Stimulated activated CD4-positive, alpha-beta T cell treated with anti-CD3 and anti-CD28 coated beads, Interleukin-4, amount 100 ng/mL, for 48 hours (primary cell): ENCODE measurements at regions not wholly inside any gene's neighbourhood (a gene's known extent, or its start where the extent isn't known, plus 50 kb on each side); places are given as distances from the start of the nearest gene placed in this dataset.
"Not testable (repeated sequence)": the region's sequence is repeated elsewhere in the genome, so short reads cannot be mapped to it uniquely, and the experiment has no call there.

Experiments used
- DNase-seq, 2 donors: peaks; one replicate each; pipeline ENCODE4 v3.0.0-alpha.2; 2020; ENCODE audit warnings: low read depth in 2 of 2

DNA sequence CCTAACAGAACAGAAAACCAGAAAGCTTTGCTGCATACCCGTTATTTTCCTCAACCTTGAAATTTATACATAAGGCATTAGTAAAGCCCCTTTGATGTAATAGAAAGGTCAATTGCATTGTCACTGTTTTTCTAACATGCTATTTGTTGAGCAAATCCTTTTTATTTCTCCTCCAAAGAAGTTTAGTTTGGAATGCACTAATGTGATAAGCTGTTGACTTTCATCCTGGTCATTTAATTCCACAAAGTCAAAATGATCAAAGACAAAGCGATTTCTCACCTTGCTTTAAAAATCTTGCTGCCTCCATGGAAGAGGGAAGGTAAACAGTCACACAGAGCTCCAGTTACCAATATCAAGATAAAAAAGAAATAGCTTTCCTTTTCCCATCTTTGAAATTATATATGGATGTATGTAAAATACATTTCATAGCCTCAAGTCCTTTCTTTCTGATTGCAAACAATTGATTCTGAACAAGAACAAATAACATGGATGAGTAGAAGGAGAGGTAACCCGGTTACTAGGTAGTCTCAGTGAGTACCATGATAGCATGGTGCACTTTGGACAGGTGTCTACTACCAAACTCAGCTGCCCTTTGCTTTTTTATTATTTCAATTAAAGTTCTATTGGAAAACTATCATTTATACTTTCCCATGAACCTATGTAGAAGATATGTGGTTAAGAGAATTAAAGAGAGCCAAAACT lies 452.7 kb downstream of the STK39 start:
- no peak for DNase-seq

DNA sequence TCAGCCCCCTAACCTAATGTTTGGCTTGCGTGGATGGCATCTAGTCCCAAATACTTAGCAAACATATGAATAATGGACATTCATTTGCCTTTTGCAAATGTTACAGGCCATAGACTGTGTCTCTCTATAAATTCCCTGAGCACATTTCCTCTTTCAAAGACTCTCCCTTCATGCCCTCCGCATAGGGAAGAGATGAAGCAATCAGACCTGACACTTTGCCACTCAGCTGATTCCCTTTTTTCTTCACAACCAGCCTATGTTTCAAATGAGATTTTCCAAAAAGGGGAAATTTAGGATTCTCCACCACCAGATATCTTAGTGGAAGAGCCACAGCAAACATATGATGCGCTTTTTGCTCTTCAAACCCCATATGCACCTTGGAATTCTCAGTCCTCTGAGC lies 453.7 kb downstream of the STK39 start:
- DNase-seq: no peak

DNA sequence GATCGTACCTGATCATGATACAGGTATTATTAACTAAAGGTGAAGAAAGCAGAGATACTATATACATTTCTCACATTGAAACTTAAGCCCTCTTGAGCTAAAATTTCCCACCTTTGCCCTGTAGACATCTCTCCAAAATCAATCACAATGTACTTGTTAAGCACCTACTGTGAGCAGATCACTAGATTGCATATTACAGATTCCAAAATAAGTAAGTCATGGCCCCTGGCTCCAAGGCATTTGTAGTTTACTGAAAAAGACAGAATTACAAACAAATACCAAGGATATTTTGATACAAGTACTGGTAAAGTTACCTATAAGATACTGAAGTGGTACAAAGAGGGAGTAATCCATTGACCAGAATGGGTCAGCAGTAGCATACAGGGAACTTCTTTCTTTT lies 455.3 kb downstream of the STK39 start:
- DNase-seq: no peak

DNA sequence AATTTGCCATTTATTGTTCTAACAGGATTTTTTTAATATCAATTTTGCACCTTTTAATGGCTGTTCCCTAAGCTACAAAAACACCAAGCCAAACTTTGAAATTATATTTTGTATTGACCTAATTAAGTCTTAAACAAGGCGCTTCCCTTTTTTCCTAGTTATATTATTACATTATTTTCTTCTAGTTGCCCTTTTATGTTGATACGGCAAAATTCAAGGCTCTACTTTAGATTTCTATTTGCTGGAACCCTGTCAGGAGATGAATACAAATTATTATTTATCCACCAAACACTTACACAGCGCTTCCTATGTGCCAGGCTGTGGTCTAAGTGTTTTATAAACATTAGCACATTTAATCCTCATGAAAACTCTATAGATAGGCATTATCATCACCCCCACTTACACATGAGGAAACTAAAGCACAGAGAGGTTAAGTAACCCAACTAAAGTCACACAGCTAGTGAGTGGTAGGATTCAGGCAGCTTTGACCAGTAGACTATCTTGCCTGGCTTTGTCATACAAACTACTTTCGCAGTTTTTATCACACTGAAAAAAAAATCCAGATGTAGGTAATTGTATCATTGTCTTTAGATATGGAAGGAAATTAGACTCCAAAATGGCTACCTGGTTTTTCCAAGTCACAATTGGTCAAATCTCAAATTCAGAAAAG lies 456.5 kb downstream of the STK39 start:
- no peak for DNase-seq

DNA sequence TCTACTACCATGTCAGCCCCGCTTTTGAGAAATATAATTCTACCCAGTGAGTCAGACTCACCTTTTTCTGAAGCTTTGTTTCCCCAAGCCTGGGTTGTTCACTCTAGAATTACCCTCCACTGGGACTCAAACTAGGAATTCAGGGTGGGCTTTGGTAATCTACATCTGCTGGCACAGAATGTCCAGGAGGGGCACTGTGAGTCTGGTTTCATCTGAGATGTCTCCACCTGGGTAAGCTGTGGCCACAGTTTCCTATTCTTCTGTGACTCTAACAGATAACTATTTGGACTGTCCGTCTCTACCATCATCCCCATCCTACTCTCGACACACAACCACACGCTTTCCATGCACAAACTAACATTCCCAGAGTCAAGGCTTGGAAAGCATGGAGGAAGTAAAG lies 457.2 kb downstream of the STK39 start:
- DNase-seq: no peak

DNA sequence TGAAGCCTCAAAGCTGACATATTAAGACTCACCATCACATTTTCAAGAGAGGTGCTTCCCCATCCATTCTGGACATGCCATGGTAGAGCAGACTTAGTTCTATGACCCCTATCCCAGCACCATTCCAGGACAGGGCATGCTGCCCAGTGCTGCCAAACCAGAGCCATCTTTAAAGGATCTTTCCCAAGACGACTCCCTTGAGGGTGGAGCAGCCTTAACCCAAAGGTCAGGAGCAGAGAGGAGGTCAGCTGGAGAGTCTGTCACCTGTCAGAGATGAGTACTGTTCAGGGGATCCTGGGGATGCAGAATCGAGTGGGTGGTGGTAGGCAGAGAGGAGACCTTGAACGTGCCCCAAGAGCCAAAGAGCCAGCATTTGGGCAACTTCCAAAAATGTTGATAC lies 459.8 kb downstream of the STK39 start:
- no peak for DNase-seq

DNA sequence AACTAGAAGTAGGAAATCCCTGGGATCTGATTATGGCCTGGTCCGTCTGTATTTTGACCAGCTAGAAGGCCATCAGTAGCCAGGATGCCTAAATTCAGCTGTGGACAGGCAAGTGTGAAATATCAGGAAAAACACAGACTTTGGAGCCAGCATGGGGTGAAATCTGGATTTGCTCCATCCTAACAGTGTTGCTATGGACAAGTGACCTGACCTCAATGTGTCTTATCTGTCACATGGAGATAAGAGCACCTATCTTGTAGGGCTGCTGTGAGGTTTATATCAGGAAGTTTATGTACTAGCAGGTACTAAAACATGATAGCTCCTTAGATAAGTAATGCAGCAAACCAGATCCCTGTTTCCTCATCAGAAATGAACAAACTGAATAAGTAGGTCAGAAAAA lies 460.4 kb downstream of the STK39 start:
- DNase-seq: no peak

DNA sequence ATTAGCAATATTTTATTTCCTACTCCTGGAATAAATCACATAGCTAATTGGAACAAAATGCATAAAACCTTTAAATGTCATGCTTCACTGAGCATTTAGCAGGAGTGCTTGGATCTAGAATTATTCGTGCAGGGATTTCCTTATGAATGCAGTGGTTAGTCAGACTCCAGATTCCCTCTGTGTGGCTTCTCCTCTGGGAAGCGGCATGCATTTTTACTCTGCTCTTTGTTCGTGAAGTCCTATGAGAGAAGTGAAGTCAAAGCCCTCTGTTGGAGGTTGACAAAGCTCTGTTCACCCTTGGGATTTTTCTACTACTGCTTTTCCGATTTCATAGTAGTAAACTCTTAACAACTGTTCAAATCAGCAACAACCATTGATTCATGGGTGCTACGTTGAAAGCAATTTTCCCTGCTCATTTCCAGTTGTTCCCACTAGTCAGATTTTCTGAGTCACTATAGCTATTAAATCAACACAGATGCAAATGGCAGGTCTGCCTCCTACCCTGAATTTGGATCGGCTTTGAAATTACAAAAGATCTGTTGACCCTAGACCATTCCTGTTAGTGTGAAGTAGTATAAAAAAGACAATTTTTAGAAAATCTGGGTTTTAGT lies 461.7 kb downstream of the STK39 start:
- no peak for DNase-seq

DNA sequence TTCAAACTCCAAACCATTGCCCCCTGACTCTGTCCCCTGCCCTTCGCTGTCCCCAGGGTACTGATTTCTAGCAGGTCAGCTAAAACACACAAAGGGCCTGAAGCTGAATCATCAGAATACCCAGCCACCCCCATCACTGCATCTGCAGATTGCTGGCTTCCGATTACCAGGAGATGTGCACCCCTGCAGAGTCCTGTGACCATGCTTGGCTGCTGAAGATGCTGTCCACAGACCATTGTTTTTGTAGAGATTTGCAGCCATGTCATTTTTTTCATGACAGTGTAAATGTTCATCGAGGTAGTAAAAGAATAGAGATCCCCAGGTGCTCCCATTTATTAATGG lies 463.3 kb downstream of the STK39 start:
- DNase-seq: no peak

DNA sequence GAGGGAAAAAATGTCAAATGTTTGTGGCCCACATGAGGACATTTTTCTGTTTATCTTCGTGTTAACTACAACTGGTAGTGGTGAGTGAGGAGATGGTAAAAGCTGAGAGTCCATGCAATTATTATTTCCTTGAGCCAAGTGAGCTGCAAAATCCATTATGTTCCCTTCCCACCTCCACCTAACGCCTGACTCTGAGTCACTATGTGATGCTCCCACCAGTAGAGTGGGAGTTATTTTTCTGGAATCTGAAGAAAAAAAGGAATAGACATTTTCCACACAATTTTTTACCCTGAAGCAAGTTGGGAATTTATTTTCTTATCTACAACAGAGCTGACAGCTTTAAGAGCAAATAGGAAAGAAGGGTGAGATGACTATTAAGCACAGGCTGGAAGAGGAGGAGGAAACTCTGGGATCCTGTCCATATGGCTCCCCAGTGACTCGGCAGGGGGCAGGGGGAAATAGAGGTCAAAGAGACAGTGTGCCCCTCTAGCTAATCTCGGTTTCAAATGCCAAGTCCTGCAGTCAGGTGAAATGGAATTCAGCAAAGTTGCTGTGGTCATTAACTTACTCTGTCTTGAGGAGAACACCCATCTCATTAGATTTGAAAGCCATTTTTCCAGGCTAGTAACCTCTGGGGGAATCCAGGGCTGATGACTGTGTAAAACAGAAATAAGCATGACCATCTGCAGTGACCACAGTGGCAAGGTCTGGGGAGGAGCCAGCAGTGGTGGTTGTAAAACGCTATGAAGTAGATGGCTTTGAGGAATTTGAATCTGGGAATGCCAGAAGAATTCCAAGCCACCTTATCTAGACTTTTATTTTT lies 463.9 kb downstream of the STK39 start:
- no peak for DNase-seq

DNA sequence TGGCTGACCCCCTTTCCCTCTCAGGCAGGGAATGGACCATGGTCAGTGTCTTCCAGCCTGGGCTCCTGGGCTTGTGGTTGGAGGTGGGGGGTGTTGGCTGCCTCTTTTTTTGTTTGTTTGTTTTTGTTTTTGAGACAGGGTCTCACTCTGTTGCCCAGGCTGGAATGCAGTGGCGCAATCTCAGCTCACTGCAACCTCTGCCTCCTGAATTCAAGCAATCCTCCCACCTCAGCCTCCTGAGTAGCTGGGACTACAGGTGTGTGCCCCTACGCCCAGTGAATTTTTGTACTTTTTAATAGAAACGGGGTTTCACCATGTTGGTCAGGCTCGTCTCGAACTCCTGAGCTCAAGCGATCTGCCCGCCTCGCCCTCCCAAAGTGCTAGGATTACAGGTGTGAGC lies 465.8 kb downstream of the STK39 start:
- DNase-seq: not testable (repeated sequence)

DNA sequence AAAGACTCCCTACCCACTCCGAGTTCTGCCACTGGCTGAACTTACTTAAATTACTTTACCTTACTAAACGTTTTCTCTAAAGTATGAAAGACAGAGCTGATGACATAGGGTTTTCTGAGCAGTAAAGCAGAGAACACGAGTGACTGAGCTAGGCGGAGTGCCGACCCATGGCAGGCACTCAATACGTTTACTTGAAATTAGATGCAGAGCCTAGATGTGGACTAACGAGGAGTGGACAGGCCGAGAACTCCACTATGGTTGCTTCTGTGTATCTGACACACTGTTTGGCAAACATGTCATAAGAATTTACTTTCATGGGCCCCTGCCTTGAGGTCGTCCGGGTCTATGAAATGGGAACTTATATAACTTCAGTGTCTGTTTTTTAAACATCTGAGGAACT lies 471.0 kb downstream of the STK39 start:
- no peak for DNase-seq

DNA sequence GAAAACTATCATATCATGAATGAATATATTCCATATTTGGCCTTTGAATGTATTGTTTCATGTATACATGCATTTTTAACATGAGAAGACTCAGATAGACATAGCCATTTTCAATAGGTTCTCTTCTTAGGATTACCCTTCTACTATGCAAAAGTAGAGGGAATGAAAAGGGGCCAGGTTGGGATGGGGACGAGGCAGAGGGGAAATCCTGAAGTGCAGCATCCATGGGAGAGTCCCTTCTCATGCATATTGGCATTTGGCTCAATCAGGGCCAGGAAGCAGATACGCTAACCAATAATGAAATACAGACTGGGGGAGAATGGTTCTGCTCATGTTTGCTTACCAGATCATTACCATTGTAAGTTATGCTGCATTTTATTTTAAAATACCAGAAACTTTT lies 475.8 kb downstream of the STK39 start:
- no peak for DNase-seq

DNA sequence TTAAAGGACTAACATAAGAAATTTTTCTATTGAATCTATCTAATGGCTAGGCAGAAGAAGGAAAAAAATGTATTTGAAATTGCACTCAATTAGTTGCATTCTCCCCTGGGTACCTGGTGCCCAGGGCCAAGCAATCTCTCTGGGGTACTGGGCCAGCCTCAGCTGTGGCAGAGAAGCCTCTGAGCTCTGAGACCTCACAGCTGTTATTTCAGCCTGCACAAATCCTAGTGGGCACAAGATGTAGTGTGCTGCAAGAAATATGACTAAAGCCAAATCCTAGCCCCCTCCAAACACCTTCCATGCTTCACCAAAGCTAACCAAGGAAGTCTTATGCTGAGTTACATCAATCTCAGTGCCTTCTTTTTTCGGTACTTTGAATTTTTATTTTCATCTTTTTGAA lies 478.4 kb downstream of the STK39 start:
- no peak for DNase-seq

DNA sequence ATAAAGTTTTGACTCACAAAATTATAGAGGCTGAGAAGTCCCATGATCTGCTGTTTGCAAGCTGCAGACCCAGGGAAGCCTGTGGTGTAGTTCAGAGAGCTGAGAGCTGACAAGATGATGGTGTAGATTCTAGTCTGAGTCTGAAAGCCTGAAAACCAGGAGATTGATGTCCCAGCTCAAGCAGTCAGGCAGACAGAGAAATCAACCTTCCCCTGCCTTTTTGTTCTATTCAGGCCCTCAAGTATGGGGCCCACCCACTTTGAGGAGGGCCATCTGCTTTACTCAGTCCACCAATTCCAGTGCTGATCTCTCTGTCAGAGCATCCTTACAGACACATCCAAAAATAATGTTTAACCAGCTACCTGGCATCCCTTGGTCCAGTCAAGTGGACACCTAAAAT lies 479.6 kb downstream of the STK39 start:
- DNase-seq: no peak

DNA sequence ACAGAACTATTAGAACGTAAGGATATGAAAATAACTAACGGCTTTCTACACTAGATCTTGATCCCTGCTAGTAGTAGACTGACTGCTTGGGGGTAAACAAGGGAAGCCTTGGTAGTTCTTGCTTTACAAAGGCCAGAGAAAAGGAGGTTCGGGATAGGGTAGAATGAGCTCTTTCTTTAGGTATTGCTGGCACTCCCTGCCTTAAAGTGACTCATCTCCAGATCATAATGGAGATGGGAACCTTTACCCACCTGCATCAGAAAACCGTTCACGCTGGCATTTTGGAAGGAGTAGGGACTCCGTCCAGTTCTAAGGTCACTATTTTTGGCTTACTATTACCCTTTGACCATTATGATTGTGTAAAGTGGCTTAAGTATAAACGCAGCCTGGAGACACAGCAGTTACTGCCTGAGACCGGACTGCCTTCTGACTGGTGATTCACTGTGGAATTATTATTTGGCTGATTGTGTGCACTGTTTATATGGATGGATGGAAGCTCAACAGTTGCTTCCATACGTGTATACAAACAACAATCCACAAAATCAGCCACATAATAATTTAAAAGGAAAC lies 482.5 kb downstream of the STK39 start:
- no peak for DNase-seq

DNA sequence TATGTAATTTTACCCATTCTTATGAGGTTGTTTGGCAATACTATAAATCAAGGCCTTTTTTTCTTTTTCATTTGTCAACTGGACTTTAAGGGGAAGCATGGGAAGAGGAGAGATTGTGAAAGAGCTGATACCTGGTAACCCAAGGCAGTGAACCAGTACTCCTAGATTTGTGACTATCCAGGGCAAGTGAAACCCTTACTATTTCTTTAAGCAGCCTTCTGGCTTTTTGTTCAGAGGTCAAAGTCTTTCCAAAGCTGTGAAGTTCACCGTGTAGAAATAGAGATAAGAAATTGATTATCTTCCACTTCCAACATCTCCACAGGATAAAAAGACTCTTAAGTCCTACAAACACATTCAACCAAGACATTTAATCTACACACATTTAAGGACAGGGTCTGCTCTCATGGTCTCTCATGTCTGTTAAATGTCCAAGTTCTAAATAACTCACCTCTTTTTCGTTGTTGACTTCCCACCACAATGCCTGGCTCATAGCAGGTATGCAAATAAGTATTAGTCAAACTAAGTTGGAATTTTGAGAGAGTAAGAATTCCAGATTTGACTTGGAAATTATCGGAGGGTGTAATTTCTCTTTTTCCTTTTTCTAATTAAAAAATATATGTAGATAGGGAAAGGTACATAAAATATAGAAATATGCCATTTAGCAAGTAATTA lies 485.8 kb downstream of the STK39 start:
- DNase-seq: no peak

DNA sequence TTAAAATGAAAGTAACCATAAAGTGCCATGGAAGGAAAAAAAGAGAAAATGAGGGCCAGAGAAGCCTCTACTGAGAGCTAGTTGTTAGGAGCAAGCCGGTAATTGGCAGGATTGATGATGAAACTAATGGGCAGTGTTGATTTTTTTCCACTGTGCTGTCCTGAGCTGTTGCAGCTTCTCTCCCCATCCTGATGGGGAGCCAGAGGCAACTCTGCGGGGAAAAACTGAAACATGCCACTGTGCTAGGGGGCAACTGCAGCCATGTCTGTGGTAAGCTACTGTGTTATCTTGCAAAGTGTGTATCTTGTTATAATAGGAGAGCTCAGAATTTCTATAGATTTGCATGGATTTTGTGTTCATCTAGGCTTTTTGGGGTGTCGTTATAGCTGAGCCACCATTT lies 487.9 kb downstream of the STK39 start:
- DNase-seq: no peak

DNA sequence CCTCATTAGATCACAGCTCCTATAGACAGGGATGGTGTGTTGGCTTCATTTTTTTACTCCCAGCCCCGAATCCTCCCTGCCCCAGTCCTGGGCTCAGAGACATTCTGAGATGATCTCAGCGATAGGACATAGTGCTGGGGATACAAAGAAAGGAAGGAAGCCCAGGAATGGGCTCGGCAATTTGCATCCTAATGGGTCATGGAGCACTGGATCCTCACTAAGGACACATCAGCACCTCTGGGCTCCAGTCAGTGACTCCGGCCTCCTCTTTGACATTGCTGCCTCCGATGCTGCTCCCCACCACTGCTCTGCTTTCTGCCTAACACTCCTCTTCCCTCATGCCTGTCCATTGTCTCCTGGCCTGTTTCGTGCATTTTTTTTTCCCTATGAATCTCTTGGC lies 489.1 kb downstream of the STK39 start:
- DNase-seq: no peak

DNA sequence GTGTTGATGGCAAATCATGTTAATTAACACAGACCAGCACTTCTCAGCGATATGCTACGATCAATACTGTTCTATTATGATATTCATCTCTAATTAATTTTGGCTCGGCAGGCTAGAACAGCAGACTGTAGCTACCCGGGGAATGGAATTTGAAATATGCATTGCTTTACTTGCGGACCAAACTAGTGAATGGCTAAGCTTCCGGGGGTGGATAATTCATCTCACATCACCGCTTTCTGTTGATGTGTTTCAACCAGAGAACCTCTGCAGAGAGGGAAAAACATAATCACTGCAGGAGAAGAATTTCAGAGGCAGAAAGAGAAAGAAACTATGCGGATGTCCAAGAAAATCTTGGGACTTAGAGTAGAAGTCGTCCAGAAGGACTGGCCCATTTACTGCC lies 490.9 kb downstream of the STK39 start:
- DNase-seq: no peak

DNA sequence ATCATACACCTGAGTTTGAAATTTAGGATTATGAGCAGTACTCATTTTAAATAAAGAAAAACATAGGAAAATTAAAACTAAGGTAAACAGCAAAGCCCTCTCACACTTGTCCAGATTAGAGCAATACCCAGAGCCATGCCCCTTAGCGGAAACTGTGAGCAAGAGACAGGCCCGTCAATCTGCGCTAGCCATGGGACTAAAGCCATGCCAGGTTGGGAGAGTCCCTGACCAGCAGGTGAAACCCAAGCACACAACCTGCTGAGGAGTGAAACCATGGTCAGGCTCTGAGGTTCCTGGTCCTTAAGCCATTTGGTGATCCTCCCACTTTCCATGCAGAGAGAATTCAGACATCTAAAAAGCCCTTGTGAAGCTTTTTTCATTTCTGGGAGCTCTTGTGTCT lies 494.3 kb downstream of the STK39 start:
- no peak for DNase-seq

DNA sequence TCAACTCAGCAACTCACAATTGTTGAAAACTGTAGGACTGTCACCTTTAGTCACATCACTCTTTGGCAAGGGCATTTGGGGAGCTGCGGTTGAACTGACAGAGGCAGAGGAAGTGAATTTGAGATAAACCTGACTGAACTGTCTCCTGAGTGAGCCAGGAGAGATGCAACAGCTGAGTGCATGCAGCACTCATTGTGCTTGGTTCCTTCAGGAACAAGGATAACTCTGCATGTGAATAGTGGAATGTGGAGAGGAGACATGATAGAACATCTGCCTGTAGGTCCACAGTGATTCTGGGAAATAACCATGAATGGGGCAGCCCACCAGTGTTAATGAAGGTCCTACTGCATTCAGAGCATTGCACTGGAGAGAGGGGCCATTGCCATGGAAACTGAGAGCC lies 494.7 kb downstream of the STK39 start:
- no peak for DNase-seq
